Medulla oblongata (tissue), 1 donor: ENCODE measurements at regions not wholly inside any gene's neighbourhood (a gene's known extent, or its start where the extent isn't known, plus 50 kb on each side); places are given as distances from the start of the nearest gene placed in this dataset.

Experiments used
- DNase-seq: peaks from one replicate; pipeline ENCODE4 v3.0.0-alpha.2; 2015; ENCODE audit errors: extremely low spot score

GRCh38 chr10:10798102-10798863, 219.4 kb upstream of the CELF2 start:
- DNase-seq = no peak

DNA sequence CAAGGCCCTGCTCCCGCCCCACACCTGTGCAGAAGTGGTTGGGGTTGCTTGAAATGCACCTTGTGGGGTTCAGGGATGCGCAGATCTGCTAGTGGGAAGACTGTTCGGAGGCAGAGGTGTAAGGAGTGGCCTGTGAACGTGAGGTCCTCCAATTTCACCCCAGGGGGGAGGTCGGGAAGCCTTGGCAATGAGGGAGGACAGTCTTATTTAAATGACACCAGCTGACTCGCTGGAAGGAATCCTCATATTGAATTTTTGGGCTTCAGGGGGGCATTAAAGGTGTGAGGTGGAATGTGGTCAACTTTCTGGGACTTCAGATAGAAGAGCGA, 218.8 kb upstream of the CELF2 start:
- DNase-seq = no peak

GRCh38 chr10:10800961-10801360, 216.7 kb upstream of the CELF2 start:
- DNase-seq = no peak

DNA sequence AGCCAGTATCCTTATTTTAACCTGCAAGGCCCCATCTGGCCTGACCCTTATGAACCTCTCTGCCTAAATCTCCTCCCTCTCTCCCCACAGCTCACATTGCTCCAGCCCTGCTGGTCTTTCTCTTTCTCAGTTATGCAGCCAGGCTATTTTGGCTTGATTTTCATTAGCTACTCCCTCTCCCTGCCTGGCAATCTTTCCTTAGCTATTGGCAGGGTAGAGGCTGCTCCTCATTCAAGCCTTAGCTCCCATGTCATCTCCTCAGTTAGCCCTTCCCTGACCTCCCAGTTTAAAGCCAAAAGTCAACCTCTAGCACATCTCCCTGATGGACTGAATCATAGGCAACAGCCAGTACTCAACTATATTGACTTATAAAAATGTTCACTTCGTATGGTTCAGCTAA, 214.4 kb upstream of the CELF2 start:
- peak; percentile 54 for DNase-seq

GRCh38 chr10:10804061-10804460, 213.6 kb upstream of the CELF2 start:
- DNase-seq = no peak

GRCh38 chr10:10804998-10805740, 212.5 kb upstream of the CELF2 start:
- DNase-seq = no peak

DNA sequence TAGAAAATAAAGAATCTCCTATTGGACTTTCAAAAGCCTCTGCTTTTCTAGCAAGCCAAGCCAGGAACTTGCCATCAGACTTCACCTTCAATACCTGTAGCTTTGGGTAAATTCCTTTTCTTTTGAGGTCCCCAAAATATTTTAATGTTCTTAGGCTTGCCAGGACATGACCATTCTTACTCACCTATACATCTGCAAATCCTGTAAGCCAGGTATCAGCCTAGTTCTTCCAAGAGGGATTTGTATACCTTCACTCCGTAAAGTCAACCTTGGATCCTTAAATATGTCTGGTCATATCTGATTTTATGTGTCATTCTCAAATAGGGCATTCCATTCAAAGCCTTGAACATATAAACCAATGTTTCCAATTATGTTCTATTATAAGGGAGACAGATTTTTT, 210.6 kb upstream of the CELF2 start:
- no peak for DNase-seq

DNA sequence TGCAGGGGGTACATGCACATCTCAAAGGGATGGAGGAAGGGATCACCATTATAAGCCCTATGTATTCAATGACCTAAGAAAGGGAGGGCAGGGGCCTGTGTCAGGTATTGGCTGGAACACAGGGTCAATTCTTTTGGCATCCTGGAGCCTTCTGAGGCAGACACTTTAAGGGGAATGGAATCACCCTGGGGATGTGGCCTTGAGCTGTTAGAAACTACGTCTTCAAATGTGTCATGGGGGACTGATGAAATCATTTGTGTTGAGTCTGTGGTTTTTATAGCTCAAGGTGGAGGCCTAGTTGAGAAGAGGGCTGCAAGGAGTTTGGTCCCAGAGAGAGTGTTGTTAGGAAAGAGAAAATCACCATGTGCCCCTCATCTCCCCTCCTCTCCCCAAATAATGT, 206.1 kb upstream of the CELF2 start:
- DNase-seq = no peak

- DNase-seq = no peak
Observed at GRCh38 chr10:10813656-10814055, 204.0 kb upstream of the CELF2 start.

- no peak for DNase-seq
Observed at GRCh38 chr10:10814069-10814468, 203.6 kb upstream of the CELF2 start.

DNA sequence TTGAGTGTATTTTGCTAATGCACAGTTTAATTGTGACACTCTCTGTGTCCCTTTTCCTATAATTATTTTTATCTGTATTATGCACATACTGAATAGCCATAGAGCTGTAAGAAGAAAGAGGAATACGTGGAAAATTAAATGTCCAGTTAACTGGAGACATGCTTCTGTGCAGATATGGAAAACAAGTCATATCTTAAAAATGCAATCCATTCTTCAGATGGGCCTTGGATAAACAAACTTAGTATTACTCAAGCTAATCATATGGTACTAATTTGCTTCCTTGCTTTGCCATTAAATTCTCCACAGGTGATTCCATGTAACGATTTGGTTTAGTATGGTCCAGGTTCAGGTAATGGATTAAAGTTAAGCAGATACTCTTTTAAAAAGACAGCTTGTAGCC, 201.2 kb upstream of the CELF2 start:
- DNase-seq = no peak

DNA sequence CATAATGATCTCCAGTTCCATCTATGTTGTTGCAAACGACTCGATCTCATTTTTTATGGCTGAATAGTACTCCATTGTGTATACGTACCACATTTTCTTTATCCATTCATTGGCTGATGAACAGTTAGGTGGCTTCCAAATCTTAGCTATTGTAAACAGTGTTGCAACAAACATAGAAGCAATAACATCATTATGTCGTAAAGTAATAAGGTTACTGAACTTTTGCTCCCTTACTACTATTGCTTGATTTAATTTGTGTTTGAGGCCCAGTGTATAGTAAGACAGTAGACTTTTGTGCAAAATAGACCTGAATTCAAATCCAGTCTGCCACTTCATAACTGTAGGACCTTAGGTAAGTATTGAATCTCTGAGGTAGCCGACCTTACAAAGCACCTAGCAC, 200.1 kb upstream of the CELF2 start:
- DNase-seq = no peak

- no peak for DNase-seq
Observed at GRCh38 chr10:10818082-10818481, 199.6 kb upstream of the CELF2 start.

DNA sequence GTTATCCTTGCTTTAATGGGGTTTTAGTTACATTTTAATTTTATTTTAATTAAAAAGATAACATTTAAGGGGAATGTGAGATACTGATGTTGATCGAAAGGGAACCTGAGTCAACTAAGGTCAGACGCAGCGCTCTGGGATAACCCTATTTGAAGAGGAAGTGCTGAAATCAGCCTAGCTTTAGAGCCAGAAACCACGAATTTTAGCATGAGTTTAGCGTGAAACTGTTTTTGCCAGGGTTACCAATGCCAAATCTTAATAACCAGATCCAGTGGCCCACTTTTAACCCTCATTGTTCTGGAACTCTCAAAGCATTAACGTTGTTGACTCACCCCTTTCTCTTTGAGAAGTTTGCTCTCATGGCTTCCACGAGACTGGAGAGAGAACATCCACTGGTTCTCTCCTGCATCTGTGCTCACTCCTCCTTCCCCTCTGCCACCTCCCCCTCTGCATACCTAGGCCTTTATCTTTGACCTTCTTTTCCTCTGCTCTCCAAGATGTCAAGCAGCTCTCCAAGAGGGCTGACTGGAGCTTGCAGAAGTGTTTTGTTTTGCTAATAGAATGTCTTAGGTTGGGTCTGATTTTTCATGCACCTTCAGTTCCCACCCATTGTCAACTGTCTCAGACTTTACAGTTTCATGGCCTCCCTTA, 198.3 kb upstream of the CELF2 start:
- DNase-seq = no peak

DNA sequence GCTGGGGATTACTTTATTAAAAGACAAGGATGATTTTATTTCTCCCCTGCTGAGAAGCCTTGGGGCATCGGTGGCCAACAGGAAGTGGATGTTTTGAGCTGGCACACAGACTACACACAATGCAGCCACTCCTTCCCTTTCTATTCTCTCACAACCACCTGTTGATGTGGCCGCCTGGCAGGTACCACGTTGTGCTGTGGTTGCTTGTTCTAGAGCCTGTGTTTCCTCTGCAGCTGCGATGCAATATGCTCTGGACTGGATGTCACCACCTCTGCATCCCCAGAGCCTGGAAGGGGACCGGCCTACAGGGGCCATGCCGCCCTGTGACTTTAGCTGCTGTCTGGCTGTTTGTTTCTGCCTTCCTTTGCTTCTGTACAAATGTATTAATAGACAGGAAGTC, 195.7 kb upstream of the CELF2 start:
- DNase-seq = no peak

GRCh38 chr10:10824591-10825148, 193.0 kb upstream of the CELF2 start:
- no peak for DNase-seq

- no peak for DNase-seq
Observed at GRCh38 chr10:10826125-10826524, 191.5 kb upstream of the CELF2 start.

DNA sequence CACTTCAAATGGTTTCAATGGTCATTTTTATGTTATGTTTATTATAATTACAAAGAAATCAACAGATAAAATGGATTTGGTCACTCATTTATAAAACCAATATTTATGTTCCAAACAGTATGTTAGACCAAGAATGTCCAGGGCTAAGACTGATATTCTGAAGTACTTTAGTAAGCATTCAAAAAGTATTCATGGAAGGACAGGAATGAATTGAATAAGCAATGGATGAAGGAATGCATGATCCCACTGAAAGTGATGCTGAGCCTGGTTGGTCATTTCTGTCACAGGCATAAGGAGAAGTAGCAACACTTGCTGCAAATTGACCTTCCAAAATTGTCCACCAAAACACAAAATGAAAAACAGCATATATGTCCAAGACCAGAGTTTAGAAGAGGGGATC, 189.0 kb upstream of the CELF2 start:
- DNase-seq = no peak

DNA sequence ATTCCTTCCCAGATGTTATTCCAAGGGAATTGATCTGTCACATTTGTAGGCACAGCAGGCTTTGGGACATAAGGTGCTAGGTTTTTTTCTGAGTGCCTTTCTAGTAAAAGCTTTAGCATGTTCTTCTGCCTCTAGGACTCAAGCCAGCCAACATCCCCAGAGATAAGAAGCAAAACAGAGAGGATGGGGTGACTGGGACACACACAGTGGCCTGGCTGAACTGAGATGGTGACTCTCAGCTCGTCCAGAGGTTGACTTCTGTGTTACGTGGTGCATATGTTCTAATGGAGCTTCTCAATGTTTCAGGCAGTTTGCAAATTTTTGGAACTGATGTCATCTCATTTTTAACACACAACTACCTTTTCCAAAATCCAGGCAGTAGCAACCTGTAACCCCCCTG, 188.1 kb upstream of the CELF2 start:
- DNase-seq = no peak

DNA sequence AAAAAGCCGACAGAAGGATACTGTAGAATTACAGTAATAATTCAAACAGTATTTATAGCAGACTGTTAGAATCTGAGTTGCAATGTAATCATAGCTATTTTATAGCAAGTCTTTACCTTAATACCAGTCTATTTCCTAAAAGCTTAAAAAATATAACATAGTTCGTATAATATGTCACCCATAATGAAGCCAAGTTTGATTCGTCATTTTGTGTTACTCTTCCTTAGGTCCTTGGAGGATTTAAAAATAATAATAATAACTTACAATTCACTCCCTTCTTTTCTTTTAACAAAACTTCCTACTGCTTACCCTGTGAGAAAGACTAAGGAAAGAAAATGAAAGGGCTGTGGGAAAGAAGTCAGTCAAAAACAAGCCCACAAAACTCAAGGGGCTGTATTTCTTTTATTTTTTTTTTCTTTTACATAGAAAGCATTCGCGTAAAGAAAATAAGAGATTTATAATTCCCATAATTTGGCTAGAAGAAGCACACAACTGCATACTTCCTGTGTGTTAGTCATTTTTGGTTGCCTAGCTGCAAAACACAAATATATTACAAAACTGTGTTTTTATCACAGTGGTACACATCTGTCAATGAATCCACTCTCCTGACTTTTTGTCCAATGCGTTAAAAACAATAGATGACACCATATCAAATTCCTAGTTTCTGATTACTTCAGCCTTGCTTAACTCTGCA, 187.2 kb upstream of the CELF2 start:
- no peak for DNase-seq

DNA sequence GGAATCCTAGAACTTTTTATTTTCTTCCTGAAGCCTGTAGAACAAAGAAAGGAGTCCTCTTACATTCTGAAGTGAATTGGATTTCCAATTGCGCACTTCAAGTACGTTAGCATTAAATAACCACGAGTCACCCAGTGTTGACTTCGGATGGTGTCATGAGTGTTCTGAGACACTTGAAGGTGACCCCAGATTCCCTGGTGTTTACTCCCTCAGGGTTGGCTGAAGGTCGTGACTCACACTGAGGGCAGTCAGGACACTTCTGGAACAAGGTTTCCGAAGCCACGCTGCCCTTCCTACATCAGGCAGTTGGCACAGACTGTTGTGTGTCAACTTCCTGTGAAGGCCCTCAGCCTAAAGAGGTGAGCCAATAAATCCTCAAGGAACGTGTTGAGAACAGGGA, 186.6 kb upstream of the CELF2 start:
- DNase-seq = no peak

GRCh38 chr10:10833955-10834354, 183.7 kb upstream of the CELF2 start:
- no peak for DNase-seq
